Stimulated activated memory B cell treated with anti-CD40 and anti-IgM and Interleukin-4, amounts not matched to agents 10 μg/mL and 1 μg/mL and 100 μg/mL, for 72 hours (primary cell): ENCODE measurements at regions not wholly inside any gene's neighbourhood (a gene's known extent, or its start where the extent isn't known, plus 50 kb on each side); places are given as distances from the start of the nearest gene placed in this dataset.

Experiments
- ATAC-seq: fragments of 150-1000 bp; cut with Tn5 transposase; 2 replicates; pipeline ENCODE4 v1.10.0; 2021
- H3K27ac Mint-ChIP-seq: one replicate; pipeline ENCODE4 v1.8.0; 2022; ENCODE audit warnings: mild to moderate bottlenecking, mixed read lengths
- H3K27me3 Mint-ChIP-seq: one replicate; pipeline ENCODE4 v1.8.0; 2022; ENCODE audit warnings: mixed read lengths
- H3K36me3 Mint-ChIP-seq: one replicate; pipeline ENCODE4 v1.8.0; 2022; ENCODE audit warnings: mixed read lengths
- H3K4me1 Mint-ChIP-seq: one replicate; pipeline ENCODE4 v1.8.0; 2022; ENCODE audit warnings: mixed read lengths
- H3K4me3 Mint-ChIP-seq: one replicate; pipeline ENCODE4 v1.8.0; 2022; ENCODE audit warnings: mild to moderate bottlenecking, moderate library complexity, mixed read lengths
- H3K9me3 Mint-ChIP-seq: one replicate; pipeline ENCODE4 v1.8.0; 2022; ENCODE audit warnings: mixed read lengths

DNA sequence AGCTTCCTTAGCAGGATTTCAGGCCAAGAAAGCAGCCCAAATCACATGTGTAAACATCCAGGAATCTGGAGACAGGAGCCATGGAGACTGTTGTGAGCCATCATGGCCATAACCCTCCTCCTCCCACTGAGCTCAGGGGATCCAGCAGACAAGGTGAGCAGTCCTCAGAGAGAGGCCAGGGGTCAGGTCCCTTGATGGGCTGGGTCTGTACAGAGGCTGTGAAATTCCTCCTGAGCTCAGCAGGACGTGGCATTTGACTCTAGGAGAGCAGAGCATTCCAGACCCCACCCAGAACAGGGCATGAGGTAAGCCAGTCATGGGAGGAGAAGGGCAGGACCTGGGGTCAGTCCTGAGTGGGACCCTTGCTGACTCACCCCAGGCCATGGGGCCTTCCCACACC lies 67.0 kb upstream of the ACAN start:
- H3K27me3 Mint-ChIP-seq, result peaks cover 41% of the 10 kb centered on the region
- H3K9me3 Mint-ChIP-seq, result peaks cover 7% of the 10 kb centered on the region
- no peak overlapping the region for H3K4me3 Mint-ChIP-seq
- no peak overlapping the region for H3K27ac Mint-ChIP-seq
- no peaks in the 10 kb centered on the region for H3K4me1 Mint-ChIP-seq
- H3K36me3 Mint-ChIP-seq, result no peaks in the 10 kb centered on the region
- no peak for ATAC-seq

- peaks cover 57% of the 10 kb centered on the region for H3K27me3 Mint-ChIP-seq
- no peak for ATAC-seq
- H3K27ac Mint-ChIP-seq, result no peak overlapping the region
- no peaks in the 10 kb centered on the region for H3K36me3 Mint-ChIP-seq
- no peaks in the 10 kb centered on the region for H3K4me1 Mint-ChIP-seq
- peaks cover 7% of the 10 kb centered on the region for H3K9me3 Mint-ChIP-seq
- H3K4me3 Mint-ChIP-seq, result no peak overlapping the region
Observed at GRCh38 chr15:88738796-88739195, 64.4 kb upstream of the ACAN start.

GRCh38 chr15:88739541-88739940 lies 63.7 kb upstream of the ACAN start:
- Mint-ChIP-seq H3K9me3 (peaks cover 7% of the 10 kb centered on the region), H3K36me3 (no peaks in the 10 kb centered on the region), H3K4me3 (no peak overlapping the region), H3K27me3 (peaks cover 58% of the 10 kb centered on the region), H3K27ac (no peak overlapping the region), H3K4me1 (no peaks in the 10 kb centered on the region)
- no peak for ATAC-seq

DNA sequence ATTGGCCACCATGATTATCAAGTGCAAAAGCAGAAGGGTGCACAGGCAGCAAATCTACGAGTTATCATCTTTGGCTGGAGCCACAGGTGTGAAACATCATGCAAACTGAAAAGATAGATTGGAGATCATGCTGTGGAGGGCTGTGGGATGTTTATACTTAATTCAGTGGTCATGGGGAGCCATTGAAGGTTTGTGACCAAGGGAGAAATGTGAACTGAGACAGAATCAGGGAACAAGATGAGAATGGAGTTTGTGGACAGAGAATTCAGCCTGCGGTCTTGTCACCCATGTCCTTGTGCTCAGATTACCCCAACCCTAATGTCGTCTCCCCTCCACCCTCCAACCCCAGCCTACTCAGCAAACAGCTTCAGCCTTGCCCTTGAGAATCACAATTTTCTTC lies 62.9 kb upstream of the ACAN start:
- ATAC-seq, result no peak
- no peak overlapping the region for H3K4me3 Mint-ChIP-seq
- peaks cover 7% of the 10 kb centered on the region for H3K9me3 Mint-ChIP-seq
- no peaks in the 10 kb centered on the region for H3K4me1 Mint-ChIP-seq
- H3K36me3 Mint-ChIP-seq, result no peaks in the 10 kb centered on the region
- no peak overlapping the region for H3K27ac Mint-ChIP-seq
- peaks cover 58% of the 10 kb centered on the region for H3K27me3 Mint-ChIP-seq

GRCh38 chr15:88741046-88741445 lies 62.2 kb upstream of the ACAN start:
- Mint-ChIP-seq H3K4me3 (no peak overlapping the region), H3K4me1 (no peaks in the 10 kb centered on the region), H3K9me3 (peaks cover 7% of the 10 kb centered on the region), H3K27ac (no peak overlapping the region), H3K27me3 (peaks cover 56% of the 10 kb centered on the region), H3K36me3 (no peaks in the 10 kb centered on the region)
- no peak for ATAC-seq

DNA sequence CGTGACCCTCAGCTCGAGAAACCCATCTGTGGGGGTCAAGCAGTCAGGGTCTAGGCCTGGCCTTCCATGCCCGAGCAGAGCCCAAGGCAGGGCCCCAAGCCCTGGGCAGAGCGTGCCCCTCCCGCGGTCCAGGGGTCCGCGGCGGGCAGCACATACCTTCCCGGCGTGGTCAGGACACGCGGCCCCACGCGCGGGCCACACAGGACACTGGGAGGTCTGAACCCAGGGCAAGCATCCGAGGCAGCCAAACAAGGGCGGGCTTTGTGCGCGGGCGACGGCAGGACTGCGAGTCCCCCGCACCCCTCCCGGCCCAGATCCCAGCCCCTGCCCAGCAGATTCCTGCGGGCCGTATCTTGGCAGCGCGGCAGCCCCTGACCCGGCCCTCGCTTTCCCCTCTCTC lies 61.6 kb upstream of the ACAN start:
- no peaks in the 10 kb centered on the region for H3K36me3 Mint-ChIP-seq
- no peak overlapping the region for H3K27ac Mint-ChIP-seq
- H3K9me3 Mint-ChIP-seq, result peaks cover 7% of the 10 kb centered on the region
- no peak overlapping the region for H3K4me3 Mint-ChIP-seq
- ATAC-seq, result peak; percentile 50
- H3K27me3 Mint-ChIP-seq, result peaks cover 52% of the 10 kb centered on the region
- no peaks in the 10 kb centered on the region for H3K4me1 Mint-ChIP-seq

DNA sequence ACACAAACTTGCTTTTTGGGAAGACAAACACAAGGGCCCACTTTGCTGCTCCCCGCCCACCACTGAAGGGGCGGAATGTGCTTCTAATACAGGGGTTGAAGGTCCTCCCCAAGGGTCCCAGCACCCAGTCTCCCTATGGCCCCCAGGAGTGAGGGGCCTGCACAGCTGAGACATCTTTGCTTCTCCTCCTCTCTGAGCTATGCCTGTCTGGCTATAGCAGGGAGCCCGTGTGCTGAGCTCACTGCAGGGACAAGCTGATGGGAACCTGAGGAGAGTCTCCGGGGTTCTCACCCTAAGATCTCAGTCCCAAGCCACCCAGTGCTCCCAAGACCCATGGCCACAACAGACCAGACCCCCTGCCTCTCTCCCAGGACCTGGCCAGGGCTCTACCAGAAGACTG lies 61.1 kb upstream of the ACAN start:
- no peak for ATAC-seq
- H3K4me1 Mint-ChIP-seq, result no peaks in the 10 kb centered on the region
- no peak overlapping the region for H3K4me3 Mint-ChIP-seq
- H3K9me3 Mint-ChIP-seq, result peaks cover 3% of the 10 kb centered on the region
- no peak overlapping the region for H3K27ac Mint-ChIP-seq
- peaks cover 52% of the 10 kb centered on the region for H3K27me3 Mint-ChIP-seq
- no peaks in the 10 kb centered on the region for H3K36me3 Mint-ChIP-seq

DNA sequence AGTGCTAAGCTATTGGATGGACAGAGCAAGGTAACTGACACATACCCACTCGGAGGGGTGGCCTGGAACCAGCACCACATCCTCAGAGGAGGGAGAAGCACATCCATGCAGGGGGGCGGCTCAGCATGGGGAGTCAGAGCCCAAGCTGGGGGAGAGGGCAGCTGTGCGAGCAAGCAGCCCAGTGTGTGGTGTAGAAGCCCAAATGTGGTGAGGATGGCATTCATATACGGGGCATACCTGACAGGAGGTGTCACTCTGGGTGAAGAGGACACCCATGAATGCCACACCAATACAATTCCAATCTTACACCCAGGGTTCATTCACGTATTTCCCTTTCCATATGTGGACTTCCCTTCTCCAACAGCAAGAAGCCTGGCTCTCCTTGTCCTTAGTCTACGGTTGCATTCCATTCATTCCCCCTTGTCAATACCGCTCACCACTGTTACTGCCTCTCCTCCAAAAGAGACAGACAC lies 58.7 kb upstream of the ACAN start:
- peaks cover 55% of the 10 kb centered on the region for H3K27me3 Mint-ChIP-seq
- H3K4me1 Mint-ChIP-seq, result no peaks in the 10 kb centered on the region
- ATAC-seq, result peak; percentile 34
- no peaks in the 10 kb centered on the region for H3K36me3 Mint-ChIP-seq
- no peaks in the 10 kb centered on the region for H3K9me3 Mint-ChIP-seq
- no peak overlapping the region for H3K27ac Mint-ChIP-seq
- H3K4me3 Mint-ChIP-seq, result no peak overlapping the region

- Mint-ChIP-seq H3K36me3 (no peaks in the 10 kb centered on the region), H3K27ac (no peak overlapping the region), H3K27me3 (peaks cover 55% of the 10 kb centered on the region), H3K4me1 (no peaks in the 10 kb centered on the region), H3K4me3 (no peak overlapping the region), H3K9me3 (no peaks in the 10 kb centered on the region)
- no peak for ATAC-seq
Observed at GRCh38 chr15:88745065-88745464, 58.2 kb upstream of the ACAN start.

DNA sequence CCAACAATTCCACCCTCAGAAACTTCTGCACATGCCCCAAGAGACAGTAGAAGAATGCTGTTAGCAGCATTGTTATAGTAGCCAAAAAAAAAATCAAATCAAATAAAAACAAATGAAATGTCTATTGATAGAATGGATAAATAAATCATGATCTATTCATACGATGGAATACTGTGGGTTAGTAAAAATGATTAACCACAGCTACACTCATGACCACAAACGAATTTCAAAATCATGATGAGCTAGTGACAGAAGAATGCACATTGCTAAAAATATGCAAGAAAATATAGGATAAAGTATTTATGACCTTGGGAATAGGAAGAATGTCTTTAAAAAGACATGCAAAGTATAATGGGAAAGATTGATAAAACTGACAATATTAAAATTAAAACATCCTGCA lies 57.5 kb upstream of the ACAN start:
- ATAC-seq, result no peak
- H3K4me1 Mint-ChIP-seq, result no peaks in the 10 kb centered on the region
- H3K27ac Mint-ChIP-seq, result no peak overlapping the region
- H3K36me3 Mint-ChIP-seq, result no peaks in the 10 kb centered on the region
- no peak overlapping the region for H3K4me3 Mint-ChIP-seq
- H3K9me3 Mint-ChIP-seq, result no peaks in the 10 kb centered on the region
- peaks cover 54% of the 10 kb centered on the region for H3K27me3 Mint-ChIP-seq

DNA sequence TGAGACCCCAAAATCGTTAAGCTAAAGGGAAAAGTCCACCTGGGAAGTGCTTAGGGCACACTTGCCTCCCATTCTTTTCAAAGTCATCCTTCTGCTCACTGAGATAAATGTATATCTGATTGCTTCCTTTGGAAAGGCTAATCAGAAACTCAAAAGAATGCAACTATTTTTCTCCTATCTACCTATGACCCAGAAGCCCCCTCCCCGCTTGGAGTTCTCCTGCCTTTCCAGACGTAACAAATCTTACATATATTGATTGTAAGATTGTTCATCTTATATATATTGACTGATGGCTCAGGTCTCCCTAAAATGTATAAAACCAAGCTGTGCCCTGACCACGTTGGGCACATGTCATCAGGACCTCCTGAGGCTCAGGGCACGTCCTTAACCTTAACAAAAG lies 56.8 kb upstream of the ACAN start:
- Mint-ChIP-seq H3K9me3 (no peaks in the 10 kb centered on the region), H3K36me3 (no peaks in the 10 kb centered on the region), H3K27ac (no peak overlapping the region), H3K4me1 (no peaks in the 10 kb centered on the region), H3K4me3 (no peak overlapping the region), H3K27me3 (peaks cover 59% of the 10 kb centered on the region)
- ATAC-seq, result no peak

DNA sequence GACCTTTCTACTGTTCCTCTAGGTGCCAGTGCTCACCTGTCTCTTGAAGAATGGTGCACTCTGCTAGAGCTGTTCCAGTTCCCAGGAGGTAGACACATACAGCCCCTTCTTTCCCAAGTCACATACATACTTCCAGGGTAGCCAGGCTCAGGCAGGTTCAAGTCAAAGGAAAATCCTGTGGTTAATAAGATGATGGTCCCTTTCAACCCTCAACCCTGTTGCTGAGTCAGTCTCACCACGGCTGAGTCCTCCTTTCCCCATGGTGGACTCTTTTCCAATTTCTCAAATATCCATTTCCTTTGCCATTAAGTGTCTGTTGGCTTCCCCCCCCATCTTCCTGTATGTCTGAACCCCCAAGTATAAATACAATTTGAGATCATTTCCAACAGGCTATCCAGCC lies 56.1 kb upstream of the ACAN start:
- H3K9me3 Mint-ChIP-seq, result no peaks in the 10 kb centered on the region
- no peak for ATAC-seq
- peaks cover 61% of the 10 kb centered on the region for H3K27me3 Mint-ChIP-seq
- no peak overlapping the region for H3K27ac Mint-ChIP-seq
- H3K4me1 Mint-ChIP-seq, result no peaks in the 10 kb centered on the region
- H3K4me3 Mint-ChIP-seq, result no peak overlapping the region
- no peaks in the 10 kb centered on the region for H3K36me3 Mint-ChIP-seq

DNA sequence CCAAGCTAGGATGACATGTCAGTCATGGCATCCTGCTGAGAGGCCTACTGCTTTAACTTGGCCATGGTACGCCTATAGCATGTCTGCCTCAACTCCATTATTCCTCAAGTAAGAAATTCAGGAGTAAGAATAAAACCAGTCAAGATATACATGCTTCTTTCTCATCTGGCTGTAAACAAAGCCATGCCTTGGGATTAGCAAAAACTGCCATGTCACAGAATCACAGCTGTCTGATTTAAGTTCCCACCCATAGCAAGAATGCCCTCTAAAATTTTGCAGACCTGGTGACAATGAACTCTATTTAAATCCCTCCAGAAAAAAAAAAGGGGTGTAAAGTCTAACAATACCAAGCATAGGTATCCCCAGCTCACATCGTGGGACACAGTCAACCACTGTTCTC lies 55.6 kb upstream of the ACAN start:
- Mint-ChIP-seq H3K4me3 (no peak overlapping the region), H3K36me3 (no peaks in the 10 kb centered on the region), H3K9me3 (no peaks in the 10 kb centered on the region), H3K27me3 (peaks cover 56% of the 10 kb centered on the region), H3K27ac (no peak overlapping the region), H3K4me1 (no peaks in the 10 kb centered on the region)
- ATAC-seq, result no peak

GRCh38 chr15:88748081-88748480 lies 55.2 kb upstream of the ACAN start:
- Mint-ChIP-seq H3K4me3 (no peak overlapping the region), H3K36me3 (no peaks in the 10 kb centered on the region), H3K27me3 (peaks cover 51% of the 10 kb centered on the region), H3K9me3 (no peaks in the 10 kb centered on the region), H3K27ac (no peak overlapping the region), H3K4me1 (no peaks in the 10 kb centered on the region)
- ATAC-seq, result no peak

- H3K36me3 Mint-ChIP-seq, result no peaks in the 10 kb centered on the region
- H3K4me3 Mint-ChIP-seq, result no peak overlapping the region
- peaks cover 46% of the 10 kb centered on the region for H3K27me3 Mint-ChIP-seq
- H3K27ac Mint-ChIP-seq, result no peak overlapping the region
- no peaks in the 10 kb centered on the region for H3K4me1 Mint-ChIP-seq
- no peak for ATAC-seq
- no peaks in the 10 kb centered on the region for H3K9me3 Mint-ChIP-seq
Observed at GRCh38 chr15:88748651-88749050, 54.6 kb upstream of the ACAN start.

DNA sequence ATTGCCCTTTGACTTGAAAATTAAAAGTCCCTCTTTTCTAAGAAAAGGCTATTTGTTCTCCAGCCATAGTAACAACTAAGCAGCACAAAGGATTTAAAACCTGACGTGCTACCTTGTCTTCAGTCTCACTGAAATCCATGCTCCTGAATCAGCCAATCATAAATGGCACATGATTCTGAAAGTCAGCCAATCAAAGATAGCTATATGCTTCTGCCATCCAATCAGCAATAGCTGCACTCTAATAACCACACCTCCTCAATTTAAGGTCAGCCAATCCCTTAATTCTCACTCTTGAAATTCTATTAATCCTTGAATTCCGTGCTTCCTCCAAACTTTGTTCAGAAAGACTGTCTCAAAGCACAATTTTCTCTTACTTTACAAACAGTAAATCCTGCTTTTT lies 53.5 kb upstream of the ACAN start:
- H3K9me3 Mint-ChIP-seq, result no peaks in the 10 kb centered on the region
- no peaks in the 10 kb centered on the region for H3K36me3 Mint-ChIP-seq

GRCh38 chr15:88752501-88752900 lies 50.7 kb upstream of the ACAN start:
- no peak for ATAC-seq
- no peaks in the 10 kb centered on the region for H3K36me3 Mint-ChIP-seq
- H3K9me3 Mint-ChIP-seq, result no peaks in the 10 kb centered on the region
- no peak overlapping the region for H3K4me3 Mint-ChIP-seq
- peaks cover 33% of the 10 kb centered on the region for H3K27me3 Mint-ChIP-seq
- no peak overlapping the region for H3K27ac Mint-ChIP-seq
- no peaks in the 10 kb centered on the region for H3K4me1 Mint-ChIP-seq

More for the DNA sequence above, 53.5 kb upstream of the ACAN start:
- Mint-ChIP-seq H3K4me3 (no peak overlapping the region), H3K27ac (no peak overlapping the region), H3K4me1 (no peaks in the 10 kb centered on the region), H3K27me3 (peaks cover 43% of the 10 kb centered on the region)
- ATAC-seq, result no peak
